ENCODE measurements at regions not wholly inside any gene's neighbourhood (a gene's known extent, or its start where the extent isn't known, plus 50 kb on each side); places are given as distances from the start of the nearest gene placed in this dataset.

GRCh38 chr1:114208106-114208505 lies 54.4 kb upstream of the SYT6 start:
- TF ChIP-seq, protein P1, sequence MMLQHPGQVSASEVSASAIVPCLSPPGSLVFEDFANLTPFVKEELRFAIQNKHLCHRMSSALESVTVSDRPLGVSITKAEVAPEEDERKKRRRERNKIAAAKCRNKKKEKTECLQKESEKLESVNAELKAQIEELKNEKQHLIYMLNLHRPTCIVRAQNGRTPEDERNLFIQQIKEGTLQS (IDR thresholded peaks at IDR 0.05), result no peak
- TF ChIP-seq, protein P1 (CRISPR knock-in tag; conservative IDR thresholded peaks at IDR 0.05), result no peak
- no peak for TF ChIP-seq ZNF398 (CRISPR knock-in tag; IDR thresholded peaks at IDR 0.05)
- TF ChIP-seq ZNF212 (CRISPR knock-in tag; IDR thresholded peaks at IDR 0.05), result no peak

All from K562 (cell line).